B cell (primary cell): ENCODE measurements at regions not wholly inside any gene's neighbourhood (a gene's known extent, or its start where the extent isn't known, plus 50 kb on each side); places are given as distances from the start of the nearest gene placed in this dataset.

Experiments used
- ATAC-seq: fragments of 200-7000 bp; cut with Tn5 transposase; one replicate; pipeline ENCODE4 v1.10.0; 2021; ENCODE audit warnings: low read depth, mild to moderate bottlenecking, moderate number of reproducible peaks, moderate library complexity
- CTCF ChIA-PET: fragments of 350-600 bp; sonication (Branson Sonifier 250); formaldehyde crosslinking; loops from one replicate; lab custom pipeline; 2021; ENCODE audit warnings: antibody characterized with exemption, inconsistent platforms; lab: Charles Lee
- POLR2A ChIA-PET: fragments of 350-600 bp; sonication (Branson Sonifier 250); formaldehyde crosslinking; loops from one replicate; lab custom pipeline; 2021; ENCODE audit warnings: antibody characterized with exemption; lab: Charles Lee
- DNase-seq: peaks from one replicate; pipeline ENCODE4 v3.0.0; 2013
- H2AFZ ChIP-seq: 2 replicates; pipeline ENCODE4 v1.6.1; 2012; ENCODE audit warnings: mild to moderate bottlenecking, low read depth, low read length; ENCODE audit not compliant: insufficient read depth, poor library complexity, severe bottlenecking
- H3K27ac ChIP-seq, 2 donors: 1 replicate in 1 of 2; 2 replicates in 1 of 2; pipeline ENCODE4 v1.5.1; 2012 to 2013; ENCODE audit warnings: low read length in 2 of 2, mild to moderate bottlenecking in 2 of 2, moderate library complexity in 1 of 2
- H3K27me3 ChIP-seq, 4 experiments: fragments of 200-600 bp in 1 of 4; sonication (generic) in 1 of 4; replicated peaks in 1 of 4; 1 replicate in 2 of 4; 2 replicates in 2 of 4; pipeline versions ENCODE4 v1.6.1 to v1.7.0; 2013 to 2016; ENCODE audit warnings: low read length in 3 of 4, mild to moderate bottlenecking in 2 of 4, mixed read lengths in 1 of 4, moderate library complexity in 1 of 4; ENCODE audit not compliant: insufficient read depth in 4 of 4, control insufficient read depth in 3 of 4; ENCODE audit errors: control extremely low read depth in 1 of 4
- H3K36me3 ChIP-seq, 2 experiments: replicated peaks in 1 of 2; 1 replicate in 1 of 2; 2 replicates in 1 of 2; pipeline versions ENCODE4 v1.6.1 to v1.7.1; 2013; ENCODE audit warnings: low read length in 1 of 2; ENCODE audit not compliant: insufficient read depth in 2 of 2, control insufficient read depth in 1 of 2; ENCODE audit errors: control extremely low read depth in 1 of 2, extremely low read depth in 1 of 2
- H3K4me1 ChIP-seq, 2 donors: fragments of 200-600 bp in 1 of 2; sonication (generic) in 1 of 2; 1 replicate in 1 of 2; 2 replicates in 1 of 2; pipeline versions ENCODE4 v1.5.1 to v1.6.1; 2013 to 2017; ENCODE audit warnings: low read length in 2 of 2; ENCODE audit not compliant: control insufficient read depth in 2 of 2, insufficient read depth in 2 of 2
- H3K4me2 ChIP-seq: replicated peaks from 2 replicates; pipeline ENCODE3; 2012; ENCODE audit warnings: mild to moderate bottlenecking, low read depth, low read length; ENCODE audit not compliant: poor library complexity, severe bottlenecking
- H3K4me3 ChIP-seq, 5 experiments: fragments of 200-600 bp in 1 of 5; sonication (generic) in 1 of 5; 1 replicate in 3 of 5; 2 replicates in 2 of 5; pipeline versions ENCODE4 v1.5.1 to v1.7.0; 2011 to 2016; ENCODE audit warnings: low read length in 4 of 5, mild to moderate bottlenecking in 4 of 5, low read depth in 2 of 5, control low read depth in 1 of 5, moderate library complexity in 1 of 5; ENCODE audit not compliant: insufficient read depth in 1 of 5; ENCODE audit errors: control extremely low read depth in 1 of 5, extremely low read depth in 1 of 5
- H3K79me2 ChIP-seq: fragments of 200-600 bp; sonication (generic); one replicate; pipeline ENCODE4 v1.6.0; 2016; ENCODE audit warnings: low read length; ENCODE audit not compliant: control insufficient read depth, insufficient read depth
- H3K9ac ChIP-seq: fragments of 200-600 bp; sonication (generic); 2 replicates; pipeline ENCODE4 v1.6.1; 2017; ENCODE audit warnings: mild to moderate bottlenecking, low read length, moderate library complexity
- H3K9me3 ChIP-seq, 3 donors: one replicate each; pipeline versions ENCODE4 v1.6.1 to v1.7.1; 2013; ENCODE audit warnings: low read length in 2 of 3; ENCODE audit not compliant: control insufficient read depth in 2 of 3, insufficient read depth in 1 of 3; ENCODE audit errors: control extremely low read depth in 1 of 3
- H4K20me1 ChIP-seq: 2 replicates; pipeline ENCODE4 v1.6.0; 2012; ENCODE audit warnings: mild to moderate bottlenecking, low read length; ENCODE audit not compliant: insufficient read depth, control insufficient read depth, poor library complexity, severe bottlenecking
- H3K27ac Mint-ChIP-seq: one replicate; pipeline ENCODE4 v1.8.0; 2021; ENCODE audit warnings: mixed read lengths
- H3K27me3 Mint-ChIP-seq: one replicate; pipeline ENCODE4 v1.8.0; 2021; ENCODE audit warnings: mixed read lengths
- H3K4me1 Mint-ChIP-seq: one replicate; pipeline ENCODE4 v1.8.0; 2021; ENCODE audit warnings: mixed read lengths
- H3K4me3 Mint-ChIP-seq: one replicate; pipeline ENCODE4 v1.8.0; 2021; ENCODE audit warnings: mixed read lengths
- H3K9me3 Mint-ChIP-seq: one replicate; pipeline ENCODE4 v1.8.0; 2022; ENCODE audit warnings: mixed read lengths; ENCODE audit not compliant: insufficient read depth
- EZH2 ChIP-seq: IDR thresholded peaks from 2 replicates; pipeline ENCODE4 v1.6.1; 2012; ENCODE audit warnings: borderline replicate concordance, low read depth, mild to moderate bottlenecking, moderate library complexity, low read length; ENCODE audit not compliant: insufficient read depth, poor library complexity, severe bottlenecking
- WGBS: methylation state at CpG from one replicate; pipeline ENCODE4 v1.1.5; 2013; ENCODE audit warnings: missing lambda C conversion rate; ENCODE audit not compliant: insufficient coverage; 5-methylcytosine and 5-hydroxymethylcytosine counted together
- intact Hi-C: fragments of 100-400 bp; cut with micrococcal nuclease; formaldehyde crosslinking; loops from one replicate; pipeline ENCODE4 v1.10.0; 2022
- TF ChIP-seq, protein P1 (sequence below): fragments of 200-600 bp; IDR thresholded peaks from one replicate; pipeline ENCODE4 v1.8.0; 2022; ENCODE audit warnings: antibody characterized with exemption, mild to moderate bottlenecking

DNA sequence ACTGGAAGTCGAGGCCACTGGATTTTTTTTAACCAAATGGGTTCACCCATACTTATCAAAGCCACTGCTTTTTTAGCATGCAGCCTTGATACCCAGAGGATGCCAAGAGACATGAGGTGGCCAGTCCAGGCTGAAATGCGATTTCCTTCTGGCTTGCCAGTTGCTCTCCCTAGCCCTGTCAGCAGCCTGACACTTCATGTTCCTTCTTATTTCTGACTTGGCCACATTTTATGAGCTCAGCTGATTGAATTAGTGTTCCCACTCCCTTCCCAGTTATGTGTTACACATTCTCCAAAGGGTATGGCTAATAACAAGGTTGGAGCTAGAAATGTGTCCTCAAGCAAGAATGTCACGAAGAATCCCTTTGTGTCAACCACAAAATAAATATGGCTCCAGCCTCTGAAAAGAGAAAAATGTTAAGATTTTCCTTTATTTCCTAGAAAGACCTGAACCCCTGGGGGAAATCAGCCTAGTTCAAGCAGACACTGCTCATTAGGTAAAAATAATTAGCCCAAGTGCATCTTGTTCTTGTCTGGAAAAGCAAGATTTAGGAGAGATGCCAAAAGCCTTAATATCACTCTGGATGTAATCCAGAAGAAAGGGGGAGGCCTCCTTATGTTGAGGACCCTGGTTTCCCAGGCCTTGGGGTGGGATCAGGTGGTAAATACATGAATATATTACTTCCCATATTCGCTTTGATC is 121.7 kb upstream of the TACR1 start:
- Histone ChIP-seq H3K4me3 (no peak overlapping the region), H3K9me3 (no peaks in the 10 kb centered on the region), H3K36me3 (no peaks in the 10 kb centered on the region), H2AFZ (no peak overlapping the region), H3K79me2 (no peaks in the 10 kb centered on the region), H3K27ac (no peak overlapping the region), H3K27me3 (no peaks in the 10 kb centered on the region), H3K9ac (no peak overlapping the region), H4K20me1 (no peaks in the 10 kb centered on the region), H3K4me2 (no peak overlapping the region), H3K4me1 (peaks cover 0 to 8% of the 10 kb centered on the region in 2 donors)
- ChIA-PET CTCF (no interaction called here), POLR2A (no interaction called here)
- Mint-ChIP-seq H3K4me1 (peaks cover 25% of the 10 kb centered on the region), H3K27me3 (no peaks in the 10 kb centered on the region), H3K27ac (no peak overlapping the region), H3K9me3 (no peaks in the 10 kb centered on the region), H3K4me3 (no peak overlapping the region)
- intact Hi-C loops, result no loop called here
- 87% methylated on average over 2 of the region's 4 CpGs for WGBS
- TF ChIP-seq EZH2, result no peak
- TF ChIP-seq, protein P1, sequence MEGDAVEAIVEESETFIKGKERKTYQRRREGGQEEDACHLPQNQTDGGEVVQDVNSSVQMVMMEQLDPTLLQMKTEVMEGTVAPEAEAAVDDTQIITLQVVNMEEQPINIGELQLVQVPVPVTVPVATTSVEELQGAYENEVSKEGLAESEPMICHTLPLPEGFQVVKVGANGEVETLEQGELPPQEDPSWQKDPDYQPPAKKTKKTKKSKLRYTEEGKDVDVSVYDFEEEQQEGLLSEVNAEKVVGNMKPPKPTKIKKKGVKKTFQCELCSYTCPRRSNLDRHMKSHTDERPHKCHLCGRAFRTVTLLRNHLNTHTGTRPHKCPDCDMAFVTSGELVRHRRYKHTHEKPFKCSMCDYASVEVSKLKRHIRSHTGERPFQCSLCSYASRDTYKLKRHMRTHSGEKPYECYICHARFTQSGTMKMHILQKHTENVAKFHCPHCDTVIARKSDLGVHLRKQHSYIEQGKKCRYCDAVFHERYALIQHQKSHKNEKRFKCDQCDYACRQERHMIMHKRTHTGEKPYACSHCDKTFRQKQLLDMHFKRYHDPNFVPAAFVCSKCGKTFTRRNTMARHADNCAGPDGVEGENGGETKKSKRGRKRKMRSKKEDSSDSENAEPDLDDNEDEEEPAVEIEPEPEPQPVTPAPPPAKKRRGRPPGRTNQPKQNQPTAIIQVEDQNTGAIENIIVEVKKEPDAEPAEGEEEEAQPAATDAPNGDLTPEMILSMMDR, result no peak
- no peak for ATAC-seq
- no peak for DNase-seq

DNA sequence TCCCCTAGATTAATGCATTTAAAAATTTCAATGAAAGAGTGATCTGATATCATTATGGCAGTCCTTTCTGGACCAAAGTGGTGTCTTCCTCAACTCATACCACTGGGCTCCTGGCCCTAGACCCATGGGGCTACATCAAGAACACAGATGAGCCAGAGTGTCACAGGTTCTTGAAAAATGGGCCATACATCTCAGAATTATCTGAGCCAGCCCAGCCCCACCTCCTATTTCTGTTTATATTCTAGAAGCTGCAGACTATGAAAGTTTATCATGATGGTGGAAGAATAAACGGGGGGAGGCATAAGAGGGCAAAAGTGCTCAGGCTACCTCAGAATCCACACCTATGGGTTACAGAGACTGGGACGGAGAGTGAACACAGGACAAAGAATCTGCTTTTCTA is 120.6 kb upstream of the TACR1 start:
- Histone ChIP-seq H2AFZ (no peak overlapping the region), H3K27me3 (no peaks in the 10 kb centered on the region), H3K9me3 (no peaks in the 10 kb centered on the region), H3K36me3 (no peaks in the 10 kb centered on the region), H3K4me3 (no peak overlapping the region), H3K4me1 (peaks cover 0 to 6% of the 10 kb centered on the region in 2 donors), H3K9ac (no peak overlapping the region), H3K27ac (no peak overlapping the region), H3K79me2 (no peaks in the 10 kb centered on the region), H3K4me2 (no peak overlapping the region), H4K20me1 (no peaks in the 10 kb centered on the region)
- DNase-seq (no peak), ATAC-seq (no peak)
- ChIA-PET POLR2A (no interaction called here), CTCF (no interaction called here)
- Mint-ChIP-seq H3K27me3 (no peaks in the 10 kb centered on the region), H3K4me3 (no peak overlapping the region), H3K4me1 (peaks cover 16% of the 10 kb centered on the region), H3K27ac (no peak overlapping the region), H3K9me3 (no peaks in the 10 kb centered on the region)
- WGBS, result no CpG with 5 or more reads among the region's 2 CpGs
- intact Hi-C loops, result no loop called here
- no peak for TF ChIP-seq EZH2
- TF ChIP-seq, protein P1, result no peak
